ENCODE measurements at regions not wholly inside any gene's neighbourhood (a gene's known extent, or its start where the extent isn't known, plus 50 kb on each side); places are given as distances from the start of the nearest gene placed in this dataset.

DNA sequence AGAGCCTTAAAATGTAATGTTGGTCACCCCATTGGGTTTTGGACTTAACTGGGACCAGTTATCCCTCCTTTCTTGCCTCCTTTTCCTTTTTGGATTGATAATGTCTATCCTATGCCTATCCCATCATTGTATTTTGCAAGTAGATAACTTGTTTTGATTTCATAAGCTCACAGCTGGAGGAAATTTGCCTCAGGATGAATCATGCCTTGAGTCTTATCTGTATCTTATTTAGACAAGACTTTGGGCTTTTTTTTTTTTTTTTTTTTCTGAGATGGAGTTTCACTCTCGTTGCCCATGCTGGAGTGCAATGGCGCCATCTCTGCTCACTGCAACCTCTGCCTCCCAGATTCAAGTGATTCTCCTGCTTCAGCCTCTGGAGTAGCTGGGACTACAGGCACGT lies 443.3 kb downstream of the DNAH5 start:
- Histone ChIP-seq H3K4me1 (peaks cover 11% of the 10 kb centered on the region), H3K4me3 (no peak overlapping the region), H3K79me2 (ENCODE audit: low read depth) (no peaks in the 10 kb centered on the region), H4K20me1 (ENCODE audit: low read depth) (no peaks in the 10 kb centered on the region), H3K4me2 (no peak overlapping the region), H3K9ac (no peak overlapping the region), H3K27ac (no peak overlapping the region), H3K9me3 (ENCODE audit: low read depth) (no peaks in the 10 kb centered on the region), H3K36me3 (no peaks in the 10 kb centered on the region), H3F3A (ENCODE audit: low read depth) (peaks cover 3% of the 10 kb centered on the region), H2AFZ (replicated peaks) (no peak overlapping the region), H3K27me3 (no peaks in the 10 kb centered on the region)
- no peaks in the 10 kb centered on the region for H3K36me3 Mint-ChIP-seq
- H3K27ac Mint-ChIP-seq = no peak overlapping the region
- DNase-seq (ENCODE audit: low spot score) = no peak
- H3K4me3 Mint-ChIP-seq = no peak overlapping the region
- no peak for TF ChIP-seq EZH2 (IDR thresholded peaks at IDR 0.05)
- TF ChIP-seq, protein P1, sequence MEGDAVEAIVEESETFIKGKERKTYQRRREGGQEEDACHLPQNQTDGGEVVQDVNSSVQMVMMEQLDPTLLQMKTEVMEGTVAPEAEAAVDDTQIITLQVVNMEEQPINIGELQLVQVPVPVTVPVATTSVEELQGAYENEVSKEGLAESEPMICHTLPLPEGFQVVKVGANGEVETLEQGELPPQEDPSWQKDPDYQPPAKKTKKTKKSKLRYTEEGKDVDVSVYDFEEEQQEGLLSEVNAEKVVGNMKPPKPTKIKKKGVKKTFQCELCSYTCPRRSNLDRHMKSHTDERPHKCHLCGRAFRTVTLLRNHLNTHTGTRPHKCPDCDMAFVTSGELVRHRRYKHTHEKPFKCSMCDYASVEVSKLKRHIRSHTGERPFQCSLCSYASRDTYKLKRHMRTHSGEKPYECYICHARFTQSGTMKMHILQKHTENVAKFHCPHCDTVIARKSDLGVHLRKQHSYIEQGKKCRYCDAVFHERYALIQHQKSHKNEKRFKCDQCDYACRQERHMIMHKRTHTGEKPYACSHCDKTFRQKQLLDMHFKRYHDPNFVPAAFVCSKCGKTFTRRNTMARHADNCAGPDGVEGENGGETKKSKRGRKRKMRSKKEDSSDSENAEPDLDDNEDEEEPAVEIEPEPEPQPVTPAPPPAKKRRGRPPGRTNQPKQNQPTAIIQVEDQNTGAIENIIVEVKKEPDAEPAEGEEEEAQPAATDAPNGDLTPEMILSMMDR (IDR thresholded peaks at IDR 0.05) = no peak
- H3K9me3 Mint-ChIP-seq = no peaks in the 10 kb centered on the region
- H3K27me3 Mint-ChIP-seq (ENCODE audit: insufficient read depth, low read depth) = peaks cover 2% of the 10 kb centered on the region
- H3K4me1 Mint-ChIP-seq = peaks cover 3% of the 10 kb centered on the region

DNA sequence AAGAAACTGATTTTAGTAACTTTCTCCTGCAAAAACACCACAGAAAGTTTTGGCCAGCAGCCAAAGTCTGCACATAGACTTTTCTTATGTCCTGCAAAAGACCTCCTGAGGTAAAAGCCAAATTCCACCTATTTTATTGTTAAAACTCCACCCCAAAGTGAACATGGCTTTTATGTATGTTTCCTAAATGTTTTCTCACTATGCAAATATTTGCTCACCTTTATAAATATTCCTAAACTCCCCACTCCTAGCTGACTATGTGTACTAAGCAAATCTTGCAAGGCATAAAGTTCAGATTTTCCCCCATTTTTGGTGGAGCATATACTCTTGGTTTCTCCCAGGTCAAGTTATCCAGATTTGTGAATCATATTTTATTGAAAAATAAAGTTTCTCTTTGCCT lies 446.2 kb downstream of the DNAH5 start:
- DNase-seq (ENCODE audit: low spot score) = no peak
- Mint-ChIP-seq H3K27me3 (ENCODE audit: insufficient read depth, low read depth) (peaks cover 4% of the 10 kb centered on the region), H3K4me1 (no peaks in the 10 kb centered on the region), H3K27ac (no peak overlapping the region), H3K36me3 (no peaks in the 10 kb centered on the region), H3K4me3 (no peak overlapping the region), H3K9me3 (no peaks in the 10 kb centered on the region)
- Histone ChIP-seq H4K20me1 (ENCODE audit: low read depth) (no peaks in the 10 kb centered on the region), H2AFZ (replicated peaks) (no peak overlapping the region), H3K4me1 (no peaks in the 10 kb centered on the region), H3K9me3 (ENCODE audit: low read depth) (no peaks in the 10 kb centered on the region), H3K36me3 (no peaks in the 10 kb centered on the region), H3K4me2 (no peak overlapping the region), H3F3A (ENCODE audit: low read depth) (no peaks in the 10 kb centered on the region), H3K4me3 (no peak overlapping the region), H3K27me3 (no peaks in the 10 kb centered on the region), H3K9ac (no peak overlapping the region), H3K27ac (no peak overlapping the region), H3K79me2 (ENCODE audit: low read depth) (no peaks in the 10 kb centered on the region)
- TF ChIP-seq EZH2 (IDR thresholded peaks at IDR 0.05) (no peak), EZH2phosphoT487 (IDR thresholded peaks at IDR 0.05) (no peak)
- TF ChIP-seq, protein P1 (IDR thresholded peaks at IDR 0.05) = no peak

DNA sequence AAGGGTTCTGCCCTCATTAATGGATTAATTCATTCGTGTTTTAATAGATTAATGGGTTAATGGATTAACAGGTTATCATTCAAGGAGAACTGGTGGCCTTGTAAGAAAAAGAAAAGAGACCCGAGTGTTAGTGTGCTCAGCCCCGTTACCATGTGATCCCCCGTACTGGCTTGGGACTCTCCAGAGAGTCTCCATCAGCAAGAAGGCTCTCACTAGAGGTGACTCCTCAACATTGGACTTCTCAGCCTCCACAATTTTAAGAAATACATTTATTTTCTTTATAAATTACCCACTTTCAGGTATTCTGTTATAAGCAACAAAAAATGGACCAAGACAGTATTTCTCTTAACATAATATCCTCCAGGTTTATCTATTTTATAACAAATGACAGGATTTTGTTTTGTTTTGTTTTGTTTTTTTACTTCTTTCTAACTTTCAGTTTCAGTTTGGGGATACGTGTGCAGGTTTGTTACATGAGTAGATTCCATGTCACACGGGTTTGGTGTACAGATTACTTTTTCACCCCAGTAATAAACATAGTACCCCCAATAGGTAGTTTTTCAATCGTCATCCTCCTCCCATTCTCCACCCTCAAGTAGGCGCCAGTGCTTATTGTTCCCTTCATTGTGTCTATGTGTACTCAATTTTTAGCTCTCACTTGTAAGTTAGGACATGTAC lies 456.1 kb downstream of the DNAH5 start:
- no peak for TF ChIP-seq EZH2 (IDR thresholded peaks at IDR 0.05)
- TF ChIP-seq EZH2phosphoT487 (IDR thresholded peaks at IDR 0.05) = no peak
- TF ChIP-seq, protein P1 (IDR thresholded peaks at IDR 0.05) = no peak
- H3K4me2 ChIP-seq = no peak overlapping the region
- no peaks in the 10 kb centered on the region for H4K20me1 ChIP-seq (ENCODE audit: low read depth)
- H3K4me3 ChIP-seq = no peak overlapping the region
- no peaks in the 10 kb centered on the region for H3K79me2 ChIP-seq (ENCODE audit: low read depth)
- H3K36me3 ChIP-seq = no peaks in the 10 kb centered on the region
- H3K9ac ChIP-seq = no peak overlapping the region
- Mint-ChIP-seq H3K27me3 (ENCODE audit: insufficient read depth, low read depth) (no peaks in the 10 kb centered on the region), H3K4me1 (no peaks in the 10 kb centered on the region), H3K9me3 (no peaks in the 10 kb centered on the region), H3K27ac (no peak overlapping the region), H3K36me3 (no peaks in the 10 kb centered on the region), H3K4me3 (no peak overlapping the region)
- H2AFZ ChIP-seq (replicated peaks) = no peak overlapping the region
- H3F3A ChIP-seq (ENCODE audit: low read depth) = no peaks in the 10 kb centered on the region
- no peak for DNase-seq (ENCODE audit: low spot score)
- H3K27me3 ChIP-seq = no peaks in the 10 kb centered on the region
- H3K4me1 ChIP-seq = peaks cover 7% of the 10 kb centered on the region
- H3K9me3 ChIP-seq (ENCODE audit: low read depth) = no peaks in the 10 kb centered on the region
- H3K27ac ChIP-seq = no peak overlapping the region
